ENCODE measurements at regions not wholly inside any gene's neighbourhood (a gene's known extent, or its start where the extent isn't known, plus 50 kb on each side); places are given as distances from the start of the nearest gene placed in this dataset.

- H3K27ac ChIP-seq (ENCODE audit: control insufficient read depth, insufficient read depth) = no peak overlapping the region
Observed at GRCh38 chr18:22628795-22629510, 211.2 kb upstream of the CTAGE1 start.

GRCh38 chr18:22630980-22631379, 213.3 kb upstream of the CTAGE1 start:
- FAIRE-seq (no peak), DNase-seq (ENCODE audit: low read depth, low spot score) (no peak), ATAC-seq (no peak)
- Histone ChIP-seq H3K4me2 (ENCODE audit: control insufficient read depth, insufficient read depth) (no peak overlapping the region), H3K4me3 (no peak overlapping the region), H3K9me3 (replicated peaks; ENCODE audit: control insufficient read depth, insufficient read depth, low read length) (no peaks in the 10 kb centered on the region), H3K9ac (ENCODE audit: control insufficient read depth, insufficient read depth, low read length) (no peak overlapping the region), H3K79me2 (ENCODE audit: control insufficient read depth, insufficient read depth, low read length) (no peaks in the 10 kb centered on the region), H3K27me3 (replicated peaks in 1 of 2; ENCODE audit: control insufficient read depth in 2 of 2, insufficient read depth in 2 of 2, low read length in 1 of 2) (no peaks in the 10 kb centered on the region), H4K20me1 (ENCODE audit: control insufficient read depth, insufficient read depth) (no peaks in the 10 kb centered on the region), H2AFZ (ENCODE audit: control insufficient read depth, low read depth, low read length) (no peak overlapping the region), H3K4me1 (ENCODE audit: control insufficient read depth, insufficient read depth, low read length) (no peaks in the 10 kb centered on the region), H3K36me3 (ENCODE audit: control insufficient read depth in 2 of 2, insufficient read depth in 2 of 2, low read length in 1 of 2) (no peaks in the 10 kb centered on the region), H3K27ac (ENCODE audit: control insufficient read depth, insufficient read depth) (no peak overlapping the region)
- TF ChIP-seq USF1 (IDR thresholded peaks at IDR 0.05; ENCODE audit: borderline replicate concordance, extremely low read length, insufficient read depth, low read depth, low read length) = no peak
- intact Hi-C loops (cut with micrococcal nuclease; ENCODE audit: unreplicated experiment) (no loop called here), in situ Hi-C loops (cut with MboI) (no loop called here)
- ChIA-PET POLR2A (no interaction called here), RAD21 (ENCODE audit: unreplicated experiment) (no interaction called here), CTCF (no interaction called here), SMC1A (ENCODE audit: uncharacterized antibody, unreplicated experiment) (no interaction called here)
- 30% methylated on average over 2 of the region's 2 CpGs for WGBS (ENCODE audit: insufficient coverage, insufficient replicate concordance, low lambda C conversion rate, missing lambda C conversion rate)
- BruUV-seq (replicated peaks) = no TSS peak

More at GRCh38 chr18:22628795-22629510, 211.2 kb upstream of the CTAGE1 start:
- RAD21 ChIA-PET (ENCODE audit: unreplicated experiment) = no interaction called here
- no peaks in the 10 kb centered on the region for H3K79me2 ChIP-seq (ENCODE audit: control insufficient read depth, insufficient read depth, low read length)
- TF ChIP-seq BCL11A (IDR thresholded peaks at IDR 0.05; ENCODE audit: low read depth, low read length) = no peak
- no peak for TF ChIP-seq POLR2AphosphoS2 (IDR thresholded peaks at IDR 0.05; ENCODE audit: low read depth, low read length)
- no peak for TF ChIP-seq IRF5 (IDR thresholded peaks at IDR 0.05; ENCODE audit: borderline replicate concordance)
- no peak for TF ChIP-seq ZSCAN29 (IDR thresholded peaks at IDR 0.05)
- no peak for TF ChIP-seq KAT2A (conservative IDR thresholded peaks at IDR 0.05; ENCODE audit: control insufficient read depth, low read depth, low read length)
- TF ChIP-seq NFYA (IDR thresholded peaks at IDR 0.05; ENCODE audit: borderline replicate concordance, low read depth, low read length) = no peak
- no peak for FAIRE-seq
- DNase-seq (ENCODE audit: low read depth, low spot score) = no peak
- no peak overlapping the region for H3K4me3 ChIP-seq
- H3K36me3 ChIP-seq (ENCODE audit: control insufficient read depth in 2 of 2, insufficient read depth in 2 of 2, low read length in 1 of 2) = no peaks in the 10 kb centered on the region
- no peak overlapping the region for H3K9ac ChIP-seq (ENCODE audit: control insufficient read depth, insufficient read depth, low read length)
- H2AFZ ChIP-seq (ENCODE audit: control insufficient read depth, low read depth, low read length) = no peak overlapping the region
- in situ Hi-C loops (cut with MboI) = no loop called here
- no peaks in the 10 kb centered on the region for H3K27me3 ChIP-seq (replicated peaks in 1 of 2; ENCODE audit: control insufficient read depth in 2 of 2, insufficient read depth in 2 of 2, low read length in 1 of 2)
- intact Hi-C loops (cut with micrococcal nuclease; ENCODE audit: unreplicated experiment) = loop anchor here (10.0 kb wide), 1 partner anchor 124 kb away; no protein-coding TSS in a partner anchor
- 55% methylated on average over 14 of the region's 14 CpGs for WGBS (ENCODE audit: insufficient coverage, insufficient replicate concordance, low lambda C conversion rate, missing lambda C conversion rate)
- POLR2A ChIA-PET = no interaction called here
- CTCF ChIA-PET = interaction anchor here (1.2 to 1.7 kb wide), 2 partner anchors 12 to 18 kb away, joined by 3 to 4 read pairs; no protein-coding TSS in a partner anchor
- H3K9me3 ChIP-seq (replicated peaks; ENCODE audit: control insufficient read depth, insufficient read depth, low read length) = no peaks in the 10 kb centered on the region
- no TSS peak for BruUV-seq (replicated peaks)
- no peak overlapping the region for H3K4me2 ChIP-seq (ENCODE audit: control insufficient read depth, insufficient read depth)
- H3K4me1 ChIP-seq (ENCODE audit: control insufficient read depth, insufficient read depth, low read length) = no peaks in the 10 kb centered on the region
- no peaks in the 10 kb centered on the region for H4K20me1 ChIP-seq (ENCODE audit: control insufficient read depth, insufficient read depth)
- no peak for ATAC-seq
- SMC1A ChIA-PET (ENCODE audit: uncharacterized antibody, unreplicated experiment) = no interaction called here

Measured in GM12878 (cell line).